H9 (cell line): ENCODE measurements at regions not wholly inside any gene's neighbourhood (a gene's known extent, or its start where the extent isn't known, plus 50 kb on each side); places are given as distances from the start of the nearest gene placed in this dataset.

Source experiments
- DNase-seq: peaks from one replicate; pipeline ENCODE4 v3.0.0-alpha.2; 2017
- H2AFZ ChIP-seq: one replicate; pipeline ENCODE4 v1.6.1; 2013; ENCODE audit warnings: mild to moderate bottlenecking, low read length, control low read depth, moderate library complexity
- H2AK5ac ChIP-seq: 2 replicates; pipeline ENCODE4 v1.6.1; 2013; ENCODE audit warnings: low read length, control low read depth, mixed read lengths; ENCODE audit not compliant: insufficient read length
- H2BK120ac ChIP-seq: one replicate; pipeline ENCODE4 v1.6.1; 2013; ENCODE audit warnings: low read depth, mild to moderate bottlenecking, low read length, control low read depth, inconsistent platforms; ENCODE audit not compliant: poor library complexity, severe bottlenecking
- H2BK12ac ChIP-seq: 2 replicates; pipeline ENCODE4 v1.6.1; 2013; ENCODE audit warnings: low read length, control low read depth, mixed read lengths, low read depth; ENCODE audit not compliant: insufficient read length
- H2BK15ac ChIP-seq: 2 replicates; pipeline ENCODE4 v1.6.1; 2013; ENCODE audit warnings: low read depth, low read length, control low read depth
- H2BK20ac ChIP-seq: one replicate; pipeline ENCODE4 v1.6.1; 2013; ENCODE audit warnings: low read depth, mild to moderate bottlenecking, low read length, control low read depth, inconsistent platforms; ENCODE audit not compliant: poor library complexity, severe bottlenecking
- H2BK5ac ChIP-seq: 2 replicates; pipeline ENCODE4 v1.6.1; 2013; ENCODE audit warnings: low read length, control low read depth, mixed read lengths; ENCODE audit not compliant: insufficient read length
- H3K14ac ChIP-seq: 2 replicates; pipeline ENCODE4 v1.6.1; 2013; ENCODE audit warnings: low read length, control low read depth; ENCODE audit not compliant: insufficient read depth
- H3K18ac ChIP-seq: 2 replicates; pipeline ENCODE4 v1.6.1; 2013; ENCODE audit warnings: low read depth, mild to moderate bottlenecking, mixed read lengths, low read length, control low read depth; ENCODE audit not compliant: insufficient read length
- H3K23ac ChIP-seq: 2 replicates; pipeline ENCODE4 v1.6.1; 2013; ENCODE audit warnings: low read length, control low read depth, mixed read lengths, low read depth; ENCODE audit not compliant: insufficient read length
- H3K23me2 ChIP-seq: 2 replicates; pipeline ENCODE4 v1.6.1; 2013; ENCODE audit warnings: low read depth, mild to moderate bottlenecking, mixed read lengths, low read length, control low read depth; ENCODE audit not compliant: insufficient read length, poor library complexity, severe bottlenecking
- H3K27ac ChIP-seq: 2 replicates; pipeline ENCODE4 v1.5.1; 2013; ENCODE audit warnings: low read length, control low read depth, mixed read lengths, low read depth; ENCODE audit not compliant: insufficient read length
- H3K27me3 ChIP-seq: 2 replicates; pipeline ENCODE4 v1.6.1; 2013; ENCODE audit warnings: low read length, control low read depth, inconsistent platforms; ENCODE audit not compliant: insufficient read depth
- H3K4ac ChIP-seq: 2 replicates; pipeline ENCODE4 v1.6.1; 2013; ENCODE audit warnings: low read depth, mild to moderate bottlenecking, control low read depth, inconsistent platforms, low read length, moderate library complexity
- H3K4me1 ChIP-seq: 2 replicates; pipeline ENCODE4 v1.6.1; 2013; ENCODE audit warnings: low read length, control low read depth, inconsistent platforms; ENCODE audit not compliant: insufficient read depth
- H3K4me2 ChIP-seq: 2 replicates; pipeline ENCODE4 v1.6.1; 2013; ENCODE audit warnings: low read length, control low read depth, mixed read lengths; ENCODE audit not compliant: insufficient read length, insufficient read depth
- H3K56ac ChIP-seq: 2 replicates; pipeline ENCODE4 v1.6.1; 2013; ENCODE audit warnings: low read depth, mild to moderate bottlenecking, mixed read lengths, low read length, control low read depth; ENCODE audit not compliant: insufficient read length
- H3K79me1 ChIP-seq: 2 replicates; pipeline ENCODE4 v1.6.1; 2013; ENCODE audit warnings: low read depth, mild to moderate bottlenecking, moderate library complexity, low read length, control low read depth, inconsistent platforms; ENCODE audit not compliant: insufficient read depth, poor library complexity, severe bottlenecking
- H3K79me2 ChIP-seq: 2 replicates; pipeline ENCODE4 v1.6.1; 2013; ENCODE audit warnings: low read length, control low read depth, inconsistent platforms; ENCODE audit not compliant: insufficient read depth
- H3K9ac ChIP-seq: 2 replicates; pipeline ENCODE4 v1.6.1; 2013; ENCODE audit warnings: low read length, control low read depth, mixed read lengths; ENCODE audit not compliant: insufficient read length; ENCODE audit errors: extremely low read depth
- H3K9me3 ChIP-seq: one replicate; pipeline ENCODE4 v1.6.1; 2013; ENCODE audit warnings: low read depth, low read length, inconsistent platforms; ENCODE audit not compliant: control insufficient read depth
- H3T11ph ChIP-seq: one replicate; pipeline ENCODE4 v1.6.1; 2013; ENCODE audit warnings: mild to moderate bottlenecking, low read length, control low read depth, inconsistent platforms
- H4K20me1 ChIP-seq: one replicate; pipeline ENCODE4 v1.6.1; 2013; ENCODE audit not compliant: control insufficient read depth, insufficient read length, insufficient read depth
- H4K5ac ChIP-seq: 2 replicates; pipeline ENCODE4 v1.6.1; 2013; ENCODE audit warnings: low read depth, mild to moderate bottlenecking, mixed read lengths, low read length, control low read depth; ENCODE audit not compliant: insufficient read length
- H4K8ac ChIP-seq: replicated peaks from 2 replicates; pipeline ENCODE4 v1.6.1; 2013; ENCODE audit warnings: low read length, control low read depth, mixed read lengths, low read depth; ENCODE audit not compliant: insufficient read length
- H4K91ac ChIP-seq: 2 replicates; pipeline ENCODE4 v1.6.1; 2013; ENCODE audit warnings: low read depth, mild to moderate bottlenecking, moderate library complexity, mixed read lengths, low read length, control low read depth; ENCODE audit not compliant: insufficient read length
- H3K27ac Mint-ChIP-seq, 3 experiments: 2 replicates in 2 of 3; 3 replicates in 1 of 3; pipeline ENCODE4 v1.8.0; 2020 to 2021; ENCODE audit warnings: mixed read lengths in 3 of 3, mild to moderate bottlenecking in 1 of 3, moderate library complexity in 1 of 3
- H3K27me3 Mint-ChIP-seq: 2 replicates; pipeline ENCODE4 v1.8.0; 2021; ENCODE audit warnings: low read depth, mild to moderate bottlenecking, moderate library complexity, mixed read lengths
- H3K36me3 Mint-ChIP-seq, 3 experiments: 2 replicates in 2 of 3; 3 replicates in 1 of 3; pipeline ENCODE4 v1.8.0; 2020 to 2021; ENCODE audit warnings: low read depth in 3 of 3, mixed read lengths in 3 of 3; ENCODE audit not compliant: insufficient read depth in 1 of 3
- H3K4me1 Mint-ChIP-seq, 2 experiments: 2 replicates each; pipeline ENCODE4 v1.8.0; 2020; ENCODE audit warnings: mixed read lengths in 2 of 2
- H3K4me3 Mint-ChIP-seq, 2 experiments: 2 replicates in 1 of 2; 3 replicates in 1 of 2; pipeline ENCODE4 v1.8.0; 2020 to 2021; ENCODE audit warnings: mild to moderate bottlenecking in 2 of 2, mixed read lengths in 2 of 2, moderate library complexity in 1 of 2
- H3K9me3 Mint-ChIP-seq, 2 experiments: 2 replicates in 1 of 2; 3 replicates in 1 of 2; pipeline ENCODE4 v1.8.0; 2020; ENCODE audit warnings: mild to moderate bottlenecking in 2 of 2, mixed read lengths in 2 of 2, moderate library complexity in 1 of 2
- WGBS: extraction: QIAGEN DNeasy Blood & Tissue Kit; methylation state at CpG from one replicate; pipeline ENCODE4 v1.1.7; 2013; ENCODE audit warnings: missing lambda C conversion rate, low lambda C conversion rate, mixed read lengths; ENCODE audit not compliant: insufficient read length; ENCODE audit errors: extremely low coverage; 5-methylcytosine and 5-hydroxymethylcytosine counted together
- TF ChIP-seq, protein P1 (sequence below): fragments of 200-600 bp; sonication (generic); conservative IDR thresholded peaks from 3 replicates; pipeline ENCODE4 v1.8.0; 2021; ENCODE audit warnings: antibody characterized with exemption, mild to moderate bottlenecking

DNA sequence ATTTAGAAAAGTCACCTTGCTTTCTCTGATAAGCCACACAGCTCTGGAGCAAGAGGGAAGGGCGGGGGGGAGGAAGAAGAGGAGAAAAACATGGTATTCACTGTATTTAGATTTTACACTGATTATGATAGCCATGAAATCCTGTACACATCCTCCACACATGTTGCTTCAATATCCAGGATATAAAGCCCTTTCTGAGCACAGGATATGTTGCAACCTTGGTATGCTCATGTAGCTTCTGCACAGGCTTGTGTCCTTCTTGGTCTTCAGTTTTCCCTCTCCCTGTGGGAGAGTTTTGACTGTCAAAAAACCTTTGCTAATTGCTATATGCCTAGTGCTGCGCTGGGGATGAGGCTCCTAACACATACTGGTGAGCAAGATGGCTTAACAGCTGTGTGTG is 61.9 kb upstream of the DAPP1 start:
- Mint-ChIP-seq H3K9me3 (no peaks in the 10 kb centered on the region), H3K4me3 (no peak overlapping the region), H3K36me3 (no peaks in the 10 kb centered on the region), H3K4me1 (peaks cover 0 to 2% of the 10 kb centered on the region in 2 experiments; a peak in 1 of 4 replicates), H3K27me3 (no peaks in the 10 kb centered on the region), H3K27ac (no peak overlapping the region)
- no peak overlapping the region for H2AK5ac ChIP-seq
- TF ChIP-seq, protein P1, sequence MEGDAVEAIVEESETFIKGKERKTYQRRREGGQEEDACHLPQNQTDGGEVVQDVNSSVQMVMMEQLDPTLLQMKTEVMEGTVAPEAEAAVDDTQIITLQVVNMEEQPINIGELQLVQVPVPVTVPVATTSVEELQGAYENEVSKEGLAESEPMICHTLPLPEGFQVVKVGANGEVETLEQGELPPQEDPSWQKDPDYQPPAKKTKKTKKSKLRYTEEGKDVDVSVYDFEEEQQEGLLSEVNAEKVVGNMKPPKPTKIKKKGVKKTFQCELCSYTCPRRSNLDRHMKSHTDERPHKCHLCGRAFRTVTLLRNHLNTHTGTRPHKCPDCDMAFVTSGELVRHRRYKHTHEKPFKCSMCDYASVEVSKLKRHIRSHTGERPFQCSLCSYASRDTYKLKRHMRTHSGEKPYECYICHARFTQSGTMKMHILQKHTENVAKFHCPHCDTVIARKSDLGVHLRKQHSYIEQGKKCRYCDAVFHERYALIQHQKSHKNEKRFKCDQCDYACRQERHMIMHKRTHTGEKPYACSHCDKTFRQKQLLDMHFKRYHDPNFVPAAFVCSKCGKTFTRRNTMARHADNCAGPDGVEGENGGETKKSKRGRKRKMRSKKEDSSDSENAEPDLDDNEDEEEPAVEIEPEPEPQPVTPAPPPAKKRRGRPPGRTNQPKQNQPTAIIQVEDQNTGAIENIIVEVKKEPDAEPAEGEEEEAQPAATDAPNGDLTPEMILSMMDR: no peak
- no peaks in the 10 kb centered on the region for H3K79me1 ChIP-seq
- H3K23ac ChIP-seq: no peak overlapping the region
- H4K91ac ChIP-seq: no peak overlapping the region
- H3K27ac ChIP-seq: no peak overlapping the region
- H2BK15ac ChIP-seq: no peak overlapping the region
- WGBS: no CpG with 5 or more reads among the region's 2 CpGs
- no peaks in the 10 kb centered on the region for H3K79me2 ChIP-seq
- no peak overlapping the region for H3K4ac ChIP-seq
- H3K27me3 ChIP-seq: no peaks in the 10 kb centered on the region
- H4K8ac ChIP-seq: no peak overlapping the region
- no peak overlapping the region for H3K4me2 ChIP-seq
- no peak overlapping the region for H4K5ac ChIP-seq
- no peak overlapping the region for H3T11ph ChIP-seq
- DNase-seq: no peak
- no peaks in the 10 kb centered on the region for H3K23me2 ChIP-seq
- no peak overlapping the region for H2BK120ac ChIP-seq
- no peak overlapping the region for H3K18ac ChIP-seq
- H3K9ac ChIP-seq: no peak overlapping the region
- no peak overlapping the region for H2AFZ ChIP-seq
- no peaks in the 10 kb centered on the region for H3K9me3 ChIP-seq
- no peak overlapping the region for H3K56ac ChIP-seq
- H2BK20ac ChIP-seq: no peak overlapping the region
- no peak overlapping the region for H3K14ac ChIP-seq
- no peak overlapping the region for H2BK5ac ChIP-seq
- no peaks in the 10 kb centered on the region for H3K4me1 ChIP-seq
- H4K20me1 ChIP-seq: no peaks in the 10 kb centered on the region
- H2BK12ac ChIP-seq: no peak overlapping the region
